ENCODE measurements at regions not wholly inside any gene's neighbourhood (a gene's known extent, or its start where the extent isn't known, plus 50 kb on each side); places are given as distances from the start of the nearest gene placed in this dataset.

DNA sequence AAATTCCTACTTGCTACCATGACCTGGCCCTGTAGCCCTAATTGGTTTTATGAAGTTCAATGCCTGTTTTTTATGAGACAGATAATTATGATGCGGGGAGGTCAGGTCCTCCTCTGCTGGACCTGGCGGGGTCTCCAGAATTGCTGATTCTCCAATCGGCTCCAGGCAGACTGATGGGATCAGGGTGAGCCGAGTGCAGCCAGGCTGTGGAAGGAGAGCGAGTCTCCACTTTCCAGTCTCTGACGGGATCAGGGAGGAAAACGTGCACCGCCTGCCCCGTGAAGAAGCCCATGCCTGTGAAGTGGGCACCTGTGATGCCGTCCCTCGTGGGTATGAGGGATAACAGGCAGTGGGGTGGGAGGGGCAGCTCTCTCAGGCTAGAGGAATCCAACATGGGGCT lies 71.5 kb upstream of the HSPA9 start:
- no peak for TF ChIP-seq CTCF (conservative IDR thresholded peaks at IDR 0.05; ENCODE audit: low read depth)
- no peak overlapping the region for H3K27ac ChIP-seq
- ChIA-PET CTCF (interaction anchor here (0.6 kb wide), 1 partner anchor 331 kb away, joined by 4 read pairs; no protein-coding TSS in a partner anchor), POLR2A (ENCODE audit: low non-redundant PET) (no interaction called here)
- DNase-seq (ENCODE audit: low spot score), result no peak

- ChIA-PET POLR2A (ENCODE audit: low non-redundant PET) (no interaction called here), CTCF (interaction anchor here (0.6 kb wide), 1 partner anchor 332 kb away, joined by 4 read pairs; no protein-coding TSS in a partner anchor)
- H3K27ac ChIP-seq, result no peak overlapping the region
- DNase-seq (ENCODE audit: low spot score), result no peak
- TF ChIP-seq CTCF (conservative IDR thresholded peaks at IDR 0.05; ENCODE audit: low read depth), result no peak
These were observed 70.8 kb upstream of the HSPA9 start for GRCh38 chr5:138645778-138646575.

- POLR2A ChIA-PET (ENCODE audit: low non-redundant PET), result no interaction called here
- H3K27ac ChIP-seq, result no peak overlapping the region
- TF ChIP-seq CTCF (conservative IDR thresholded peaks at IDR 0.05; ENCODE audit: low read depth), result no peak
- no peak for DNase-seq (ENCODE audit: low spot score)
- CTCF ChIA-PET, result interaction anchor here (0.5 to 2.6 kb wide), 6 partner anchors 8 to 109 kb away, joined by 3 to 14 read pairs (median 3); no protein-coding TSS in a partner anchor
These were observed 68.0 kb upstream of the HSPA9 start for GRCh38 chr5:138643040-138643791.

- POLR2A ChIA-PET (ENCODE audit: low non-redundant PET), result interaction anchor here (0.6 kb wide), 1 partner anchor 16 kb away, joined by 8 read pairs; no protein-coding TSS in a partner anchor
- peak; percentile 68 for DNase-seq (ENCODE audit: low spot score)
- TF ChIP-seq CTCF (conservative IDR thresholded peaks at IDR 0.05; ENCODE audit: low read depth), result peak; percentile 59
- CTCF ChIA-PET, result interaction anchor here (0.6 to 2.6 kb wide), 8 partner anchors 9 to 83 kb away, joined by 3 to 14 read pairs (median 4); no protein-coding TSS in a partner anchor
- H3K27ac ChIP-seq, result no peak overlapping the region
These were observed 66.5 kb upstream of the HSPA9 start for GRCh38 chr5:138641547-138642298.

DNA sequence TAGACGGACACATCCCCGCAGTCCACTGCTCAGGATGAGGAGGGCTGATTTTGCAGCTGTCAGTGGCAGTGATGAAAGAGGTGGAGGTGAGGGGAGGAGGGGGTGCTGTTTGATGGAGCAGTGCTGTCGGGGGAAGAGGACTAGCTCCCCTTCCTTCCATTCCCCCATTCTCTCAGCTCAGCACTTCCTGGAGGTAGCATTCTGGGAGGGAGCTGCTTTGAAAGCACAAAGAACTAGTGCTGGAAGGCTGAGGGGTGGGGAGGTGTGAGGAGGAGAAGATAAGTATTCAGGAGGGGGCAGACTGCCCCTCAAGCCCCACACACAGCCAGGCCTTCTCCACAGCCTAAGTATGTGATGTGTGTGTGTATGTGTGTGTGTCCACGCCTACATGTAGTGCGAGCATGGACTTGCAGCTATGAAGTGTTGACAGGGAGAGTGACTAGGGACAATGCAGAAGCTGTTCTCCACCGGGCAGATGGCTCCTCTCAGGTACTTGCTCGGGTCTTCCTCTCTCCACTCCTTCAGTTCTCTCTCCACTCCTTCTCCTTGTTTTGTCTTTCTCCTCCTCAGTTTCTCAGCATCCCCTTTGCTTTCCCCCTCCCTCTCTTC lies 65.5 kb upstream of the HSPA9 start:
- DNase-seq (ENCODE audit: low spot score), result no peak
- CTCF ChIA-PET, result interaction anchor here (0.5 to 1.9 kb wide), 9 partner anchors 36 to 724 kb away, joined by 3 to 11 read pairs (median 4); no protein-coding TSS in a partner anchor
- TF ChIP-seq CTCF (conservative IDR thresholded peaks at IDR 0.05; ENCODE audit: low read depth), result no peak
- H3K27ac ChIP-seq, result no peak overlapping the region
- POLR2A ChIA-PET (ENCODE audit: low non-redundant PET), result interaction anchor here (0.6 kb wide), 1 partner anchor 17 kb away, joined by 8 read pairs; no protein-coding TSS in a partner anchor
